ENCODE measurements at regions not wholly inside any gene's neighbourhood (a gene's known extent, or its start where the extent isn't known, plus 50 kb on each side); places are given as distances from the start of the nearest gene placed in this dataset.

- TF ChIP-seq PATZ1 (CRISPR knock-in tag; IDR thresholded peaks at IDR 0.05; ENCODE audit: borderline replicate concordance) (no peak), TOX (CRISPR knock-in tag; IDR thresholded peaks at IDR 0.05; ENCODE audit: borderline replicate concordance) (no peak), GLIS3 (CRISPR knock-in tag; IDR thresholded peaks at IDR 0.05) (no peak), ZFP3 (CRISPR knock-in tag; IDR thresholded peaks at IDR 0.05) (no peak), CSDC2 (CRISPR knock-in tag; IDR thresholded peaks at IDR 0.05) (no peak), ZNF565 (CRISPR knock-in tag; conservative IDR thresholded peaks at IDR 0.05; ENCODE audit: low read depth) (no peak), CSRNP3 (CRISPR knock-in tag; IDR thresholded peaks at IDR 0.05) (no peak), ZC3H10 (CRISPR knock-in tag; IDR thresholded peaks at IDR 0.05) (no peak), ARNTL (CRISPR knock-in tag; IDR thresholded peaks at IDR 0.05; ENCODE audit: borderline replicate concordance, low read depth) (no peak), ESRRG (CRISPR knock-in tag; IDR thresholded peaks at IDR 0.05) (no peak), POU6F1 (CRISPR knock-in tag; IDR thresholded peaks at IDR 0.05; ENCODE audit: borderline replicate concordance, low read depth) (no peak), ZFP30 (CRISPR knock-in tag; IDR thresholded peaks at IDR 0.05) (no peak)
- TF ChIP-seq, protein P1, sequence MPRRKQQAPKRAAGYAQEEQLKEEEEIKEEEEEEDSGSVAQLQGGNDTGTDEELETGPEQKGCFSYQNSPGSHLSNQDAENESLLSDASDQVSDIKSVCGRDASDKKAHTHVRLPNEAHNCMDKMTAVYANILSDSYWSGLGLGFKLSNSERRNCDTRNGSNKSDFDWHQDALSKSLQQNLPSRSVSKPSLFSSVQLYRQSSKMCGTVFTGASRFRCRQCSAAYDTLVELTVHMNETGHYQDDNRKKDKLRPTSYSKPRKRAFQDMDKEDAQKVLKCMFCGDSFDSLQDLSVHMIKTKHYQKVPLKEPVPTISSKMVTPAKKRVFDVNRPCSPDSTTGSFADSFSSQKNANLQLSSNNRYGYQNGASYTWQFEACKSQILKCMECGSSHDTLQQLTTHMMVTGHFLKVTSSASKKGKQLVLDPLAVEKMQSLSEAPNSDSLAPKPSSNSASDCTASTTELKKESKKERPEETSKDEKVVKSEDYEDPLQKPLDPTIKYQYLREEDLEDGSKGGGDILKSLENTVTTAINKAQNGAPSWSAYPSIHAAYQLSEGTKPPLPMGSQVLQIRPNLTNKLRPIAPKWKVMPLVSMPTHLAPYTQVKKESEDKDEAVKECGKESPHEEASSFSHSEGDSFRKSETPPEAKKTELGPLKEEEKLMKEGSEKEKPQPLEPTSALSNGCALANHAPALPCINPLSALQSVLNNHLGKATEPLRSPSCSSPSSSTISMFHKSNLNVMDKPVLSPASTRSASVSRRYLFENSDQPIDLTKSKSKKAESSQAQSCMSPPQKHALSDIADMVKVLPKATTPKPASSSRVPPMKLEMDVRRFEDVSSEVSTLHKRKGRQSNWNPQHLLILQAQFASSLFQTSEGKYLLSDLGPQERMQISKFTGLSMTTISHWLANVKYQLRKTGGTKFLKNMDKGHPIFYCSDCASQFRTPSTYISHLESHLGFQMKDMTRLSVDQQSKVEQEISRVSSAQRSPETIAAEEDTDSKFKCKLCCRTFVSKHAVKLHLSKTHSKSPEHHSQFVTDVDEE (CRISPR knock-in tag; IDR thresholded peaks at IDR 0.05), result no peak
- TF ChIP-seq, protein P2, sequence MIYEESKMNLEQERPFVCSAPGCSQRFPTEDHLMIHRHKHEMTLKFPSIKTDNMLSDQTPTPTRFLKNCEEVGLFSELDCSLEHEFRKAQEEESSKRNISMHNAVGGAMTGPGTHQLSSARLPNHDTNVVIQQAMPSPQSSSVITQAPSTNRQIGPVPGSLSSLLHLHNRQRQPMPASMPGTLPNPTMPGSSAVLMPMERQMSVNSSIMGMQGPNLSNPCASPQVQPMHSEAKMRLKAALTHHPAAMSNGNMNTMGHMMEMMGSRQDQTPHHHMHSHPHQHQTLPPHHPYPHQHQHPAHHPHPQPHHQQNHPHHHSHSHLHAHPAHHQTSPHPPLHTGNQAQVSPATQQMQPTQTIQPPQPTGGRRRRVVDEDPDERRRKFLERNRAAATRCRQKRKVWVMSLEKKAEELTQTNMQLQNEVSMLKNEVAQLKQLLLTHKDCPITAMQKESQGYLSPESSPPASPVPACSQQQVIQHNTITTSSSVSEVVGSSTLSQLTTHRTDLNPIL (CRISPR knock-in tag; IDR thresholded peaks at IDR 0.05; ENCODE audit: low read depth), result no peak
Observed at GRCh38 chr4:31768756-31769155, 1048.6 kb downstream of the PCDH7 start.

All from SK-N-SH treated with all-trans-retinoic acid at 6 μM for 48 hours (cell line).